ENCODE measurements at regions not wholly inside any gene's neighbourhood (a gene's known extent, or its start where the extent isn't known, plus 50 kb on each side); places are given as distances from the start of the nearest gene placed in this dataset.

DNA sequence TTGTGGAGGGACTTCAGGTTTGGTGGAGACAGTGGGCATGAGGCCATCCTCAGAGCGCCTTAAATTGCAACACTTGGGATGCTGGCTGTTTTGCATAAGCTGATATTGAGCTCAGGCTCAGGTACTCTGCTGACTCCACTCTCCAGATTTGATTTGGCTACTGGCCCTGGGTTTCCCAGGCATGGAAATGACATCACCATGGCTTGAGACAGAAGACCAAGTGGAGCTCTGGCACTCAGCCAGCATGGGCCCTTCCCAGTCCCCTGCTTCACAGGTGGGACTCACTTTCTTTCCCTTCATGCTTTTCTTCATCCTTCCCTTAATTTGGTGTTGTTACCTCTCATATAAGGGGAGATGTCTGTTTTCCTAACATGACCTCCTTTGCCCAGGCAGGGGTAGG lies 72.0 kb upstream of the IL12B start:
- TF ChIP-seq, protein P1, sequence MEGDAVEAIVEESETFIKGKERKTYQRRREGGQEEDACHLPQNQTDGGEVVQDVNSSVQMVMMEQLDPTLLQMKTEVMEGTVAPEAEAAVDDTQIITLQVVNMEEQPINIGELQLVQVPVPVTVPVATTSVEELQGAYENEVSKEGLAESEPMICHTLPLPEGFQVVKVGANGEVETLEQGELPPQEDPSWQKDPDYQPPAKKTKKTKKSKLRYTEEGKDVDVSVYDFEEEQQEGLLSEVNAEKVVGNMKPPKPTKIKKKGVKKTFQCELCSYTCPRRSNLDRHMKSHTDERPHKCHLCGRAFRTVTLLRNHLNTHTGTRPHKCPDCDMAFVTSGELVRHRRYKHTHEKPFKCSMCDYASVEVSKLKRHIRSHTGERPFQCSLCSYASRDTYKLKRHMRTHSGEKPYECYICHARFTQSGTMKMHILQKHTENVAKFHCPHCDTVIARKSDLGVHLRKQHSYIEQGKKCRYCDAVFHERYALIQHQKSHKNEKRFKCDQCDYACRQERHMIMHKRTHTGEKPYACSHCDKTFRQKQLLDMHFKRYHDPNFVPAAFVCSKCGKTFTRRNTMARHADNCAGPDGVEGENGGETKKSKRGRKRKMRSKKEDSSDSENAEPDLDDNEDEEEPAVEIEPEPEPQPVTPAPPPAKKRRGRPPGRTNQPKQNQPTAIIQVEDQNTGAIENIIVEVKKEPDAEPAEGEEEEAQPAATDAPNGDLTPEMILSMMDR (IDR thresholded peaks at IDR 0.05): no peak
- TF ChIP-seq ZFX (IDR thresholded peaks at IDR 0.05; ENCODE audit: borderline replicate concordance): no peak
- no peak overlapping the region for H3K27ac ChIP-seq

DNA sequence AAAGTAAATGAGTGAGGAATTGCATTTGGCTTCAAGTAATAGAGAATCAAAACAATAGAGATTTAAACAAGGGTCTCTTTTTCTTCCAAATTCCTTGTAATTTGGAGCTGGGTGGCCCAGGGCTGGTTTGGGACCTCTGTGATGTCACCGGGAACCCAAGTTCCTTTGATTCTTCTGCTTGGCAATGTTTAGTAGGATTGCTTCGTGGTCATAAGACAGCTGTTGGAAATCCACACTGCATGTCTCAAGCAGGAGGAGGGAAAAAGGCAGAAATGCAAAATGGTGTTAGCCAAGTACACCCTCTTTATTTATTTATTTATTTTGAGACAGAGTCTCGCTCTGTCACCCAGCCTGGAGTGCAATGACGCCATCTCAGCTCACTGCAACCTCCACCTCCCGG lies 72.6 kb upstream of the IL12B start:
- H3K27ac ChIP-seq: no peak overlapping the region
- TF ChIP-seq, protein P1 (IDR thresholded peaks at IDR 0.05): no peak
- no peak for TF ChIP-seq ZFX (IDR thresholded peaks at IDR 0.05; ENCODE audit: borderline replicate concordance)

DNA sequence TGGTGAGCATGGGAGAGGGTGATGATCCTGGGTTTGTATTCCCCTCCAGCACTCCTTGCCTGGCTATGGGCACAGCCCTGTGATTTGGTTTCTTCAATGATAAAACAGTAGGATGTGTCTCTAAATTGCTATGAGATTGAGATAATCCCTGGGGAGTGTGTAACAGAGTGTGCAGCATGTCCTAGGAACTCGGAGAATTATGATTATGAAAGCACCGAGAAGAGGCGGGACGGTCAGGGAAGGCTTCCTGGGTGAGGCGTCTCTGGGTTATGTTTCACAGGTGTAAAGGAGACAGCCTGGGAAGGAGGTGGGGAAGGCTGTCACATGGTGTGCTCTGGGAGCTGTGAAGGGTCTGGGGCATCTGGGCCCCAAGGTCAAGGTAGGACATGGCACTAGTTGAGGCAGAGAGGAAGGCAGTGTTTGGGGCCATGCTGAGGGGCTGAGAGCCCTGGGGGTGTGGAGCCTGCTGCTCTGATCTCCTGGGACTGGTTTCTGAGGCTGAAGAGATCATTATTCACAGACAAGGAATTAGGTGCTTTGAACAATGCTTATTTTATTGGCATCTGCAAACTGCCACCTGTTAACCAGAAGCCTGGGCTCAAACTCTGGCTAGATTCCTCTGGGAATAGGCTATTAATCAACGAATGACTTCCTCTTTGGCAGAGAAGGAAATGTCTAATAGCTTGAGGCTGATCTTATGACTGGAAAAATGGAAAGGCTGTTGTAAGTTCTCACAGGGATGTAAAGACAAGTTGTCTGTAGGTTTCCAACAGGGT lies 73.8 kb upstream of the IL12B start:
- TF ChIP-seq, protein P1 (IDR thresholded peaks at IDR 0.05): no peak
- TF ChIP-seq ZFX (IDR thresholded peaks at IDR 0.05; ENCODE audit: borderline replicate concordance): no peak
- H3K27ac ChIP-seq: no peak overlapping the region

DNA sequence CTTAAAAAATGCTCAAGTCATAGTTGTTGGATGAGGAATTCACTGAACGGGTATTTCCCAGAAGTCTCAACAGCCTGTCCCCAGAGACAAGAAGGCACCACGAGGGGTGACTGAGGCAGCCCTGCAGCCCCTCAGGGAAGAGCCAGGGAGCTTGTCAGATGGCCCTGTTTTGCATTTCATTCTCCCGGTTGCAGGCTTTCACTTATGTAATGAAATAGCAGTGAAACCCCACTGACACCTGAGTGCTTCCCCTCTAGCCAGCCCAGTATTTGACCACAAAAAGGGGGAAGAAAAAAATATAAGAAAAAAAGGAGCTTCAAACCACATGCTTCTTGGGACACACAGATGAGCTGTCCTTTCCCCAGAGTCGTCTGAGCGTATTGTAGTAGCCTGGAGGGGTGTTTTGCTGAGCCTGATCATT lies 75.3 kb upstream of the IL12B start:
- no peak for TF ChIP-seq ZFX (IDR thresholded peaks at IDR 0.05; ENCODE audit: borderline replicate concordance)
- TF ChIP-seq, protein P1 (IDR thresholded peaks at IDR 0.05): no peak
- H3K27ac ChIP-seq: no peak overlapping the region

DNA sequence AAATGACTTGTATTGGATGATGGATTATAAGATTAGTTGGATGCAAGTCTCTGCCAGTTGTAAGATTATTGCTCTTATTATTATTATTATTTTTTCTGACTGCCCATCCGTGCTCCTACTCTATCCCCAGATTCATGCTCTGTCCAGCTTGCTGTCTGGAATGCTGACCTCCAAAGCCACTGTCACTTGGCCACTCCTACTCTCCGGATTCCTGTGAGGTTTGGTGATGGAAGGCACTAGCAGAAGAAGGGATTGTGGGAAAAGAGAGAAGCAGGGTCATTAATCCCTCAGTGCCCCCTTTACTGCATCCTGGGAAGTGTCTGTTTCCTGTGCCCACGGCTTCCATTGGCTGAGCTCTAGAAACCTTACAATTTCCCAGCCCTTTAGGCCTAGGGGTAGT lies 76.3 kb upstream of the IL12B start:
- no peak overlapping the region for H3K27ac ChIP-seq
- TF ChIP-seq ZFX (IDR thresholded peaks at IDR 0.05; ENCODE audit: borderline replicate concordance): no peak
- TF ChIP-seq, protein P1 (IDR thresholded peaks at IDR 0.05): no peak

DNA sequence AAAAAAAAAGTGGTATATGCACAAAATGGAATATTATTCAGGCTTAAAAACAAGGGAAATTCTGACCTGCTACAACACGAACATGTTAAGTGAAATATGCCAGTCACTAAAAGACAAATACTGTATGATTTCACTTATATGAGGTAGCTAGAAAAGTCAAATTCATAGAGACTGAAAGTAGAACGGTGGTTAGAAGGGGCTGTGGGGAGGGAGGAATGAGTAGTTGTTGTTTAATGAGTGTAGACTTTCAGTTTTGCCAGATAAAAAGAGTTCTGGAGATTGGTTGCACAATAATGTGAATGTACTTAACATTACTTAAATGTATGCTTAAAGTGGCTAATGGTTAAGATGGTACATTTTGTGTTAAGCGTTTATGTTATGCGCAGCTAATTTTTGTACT lies 79.5 kb upstream of the IL12B start:
- no peak overlapping the region for H3K27ac ChIP-seq

DNA sequence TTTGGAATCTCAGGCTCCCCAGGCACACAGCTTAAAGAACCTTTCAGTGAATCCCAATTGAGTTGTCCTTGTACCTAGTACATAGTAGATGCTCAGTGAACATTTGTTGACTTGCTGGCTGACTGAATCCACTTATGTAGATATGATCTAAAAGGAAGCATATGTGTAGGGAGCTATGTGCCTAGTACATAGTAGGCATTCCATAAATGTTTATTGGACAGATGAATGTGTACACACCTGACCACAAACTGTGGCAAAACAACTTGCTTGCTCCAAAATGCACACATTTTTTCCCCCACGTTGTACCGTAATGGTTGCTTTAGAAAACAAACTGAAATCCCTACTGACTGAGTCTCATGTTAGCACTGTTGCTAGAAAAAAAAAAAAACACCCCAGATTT lies 80.2 kb upstream of the IL12B start:
- no peak overlapping the region for H3K27ac ChIP-seq
- TF ChIP-seq, protein P1 (IDR thresholded peaks at IDR 0.05): no peak
- TF ChIP-seq ZFX (IDR thresholded peaks at IDR 0.05; ENCODE audit: borderline replicate concordance): no peak

More for the DNA sequence above, 79.5 kb upstream of the IL12B start:
- TF ChIP-seq ZFX (IDR thresholded peaks at IDR 0.05; ENCODE audit: borderline replicate concordance): no peak
- TF ChIP-seq, protein P1 (IDR thresholded peaks at IDR 0.05): no peak
